ENCODE measurements at regions not wholly inside any gene's neighbourhood (a gene's known extent, or its start where the extent isn't known, plus 50 kb on each side); places are given as distances from the start of the nearest gene placed in this dataset.
A peak's percentile ranks its signal among the peaks of the same experiment; 100 is the strongest.

- no peak for ATAC-seq
- intact Hi-C loops (cut with DNase I) = no loop called here
- no peak for DNase-seq (ENCODE audit: low spot score)
These were observed 456.8 kb downstream of the MAFB start for GRCh38 chr20:40232273-40232672.

GRCh38 chr20:40230486-40230885 is 458.6 kb downstream of the MAFB start:
- no peak for ATAC-seq
- intact Hi-C loops (cut with DNase I) = no loop called here
- DNase-seq (ENCODE audit: low spot score) = no peak

DNA sequence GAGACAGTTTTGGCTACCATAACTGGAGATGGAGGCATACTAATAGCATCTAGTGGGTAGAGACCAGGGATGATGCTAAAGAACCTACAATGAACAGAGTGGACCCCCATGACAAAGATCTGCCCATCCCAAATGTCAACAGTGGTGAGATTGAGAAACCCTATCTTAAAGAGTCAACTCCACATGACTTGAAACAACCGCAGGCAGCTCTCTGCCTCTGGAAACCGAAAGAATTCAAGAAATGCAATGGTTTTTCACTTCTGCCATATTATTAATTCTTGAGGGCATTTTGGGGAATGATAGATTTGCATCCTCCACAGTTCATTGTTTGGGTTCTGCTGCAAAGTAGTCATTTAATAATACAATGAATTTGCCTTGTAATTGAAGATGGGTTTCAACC is 463.4 kb downstream of the MAFB start:
- no peak for DNase-seq (ENCODE audit: low spot score)
- intact Hi-C loops (cut with DNase I) = no loop called here
- ATAC-seq = no peak

DNA sequence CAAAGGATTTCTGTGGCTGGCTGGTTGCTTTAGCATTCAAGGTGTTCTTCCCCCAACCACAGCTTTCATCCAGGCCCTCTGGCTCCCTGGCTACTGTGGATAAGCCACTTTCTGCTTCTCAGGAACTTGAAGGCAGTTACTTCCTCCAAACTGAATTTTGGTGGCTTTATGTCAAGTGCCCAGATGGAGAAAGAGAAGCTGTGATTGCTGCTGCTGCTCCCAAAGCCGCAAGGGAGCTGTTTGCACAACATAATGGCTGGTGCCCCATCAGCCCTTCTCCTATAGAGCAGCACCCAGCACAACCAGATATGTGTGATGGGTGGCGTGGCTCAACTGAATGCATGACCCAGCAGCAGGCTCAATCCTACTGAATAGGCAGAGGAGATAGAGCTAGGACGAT is 465.2 kb downstream of the MAFB start:
- ATAC-seq (no peak), DNase-seq (ENCODE audit: low spot score) (no peak)
- intact Hi-C loops (cut with DNase I) = no loop called here

DNA sequence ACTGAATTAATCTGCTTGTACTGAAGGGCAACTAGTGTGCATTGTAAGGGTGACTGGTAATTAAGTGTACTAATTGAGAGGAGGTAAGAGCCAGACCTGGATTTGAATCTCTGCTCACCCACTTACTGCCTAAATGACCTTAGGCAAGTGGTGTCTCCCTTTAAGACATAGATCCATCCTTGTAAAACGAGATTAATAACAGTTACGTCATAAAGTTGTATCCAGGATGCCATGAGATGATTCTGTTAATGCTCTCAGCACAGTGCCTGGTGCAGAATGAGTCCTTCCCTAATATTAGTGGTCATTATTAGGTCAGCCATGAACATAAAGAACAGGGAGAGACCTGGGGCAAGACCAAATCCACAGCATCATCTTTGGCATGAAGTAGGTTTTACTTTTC is 470.1 kb downstream of the MAFB start:
- no peak for DNase-seq (ENCODE audit: low spot score)
- ATAC-seq = no peak
- intact Hi-C loops (cut with DNase I) = no loop called here

GRCh38 chr20:40218316-40218969 is 470.6 kb downstream of the MAFB start:
- ATAC-seq = peak; percentile 48

GRCh38 chr20:40207655-40208054 is 481.4 kb downstream of the MAFB start:
- peak; percentile 62 for ATAC-seq
- intact Hi-C loops (cut with DNase I) = no loop called here

More at GRCh38 chr20:40218316-40218969, 470.6 kb downstream of the MAFB start:
- no peak for DNase-seq (ENCODE audit: low spot score)
- intact Hi-C loops (cut with DNase I) = no loop called here

DNA sequence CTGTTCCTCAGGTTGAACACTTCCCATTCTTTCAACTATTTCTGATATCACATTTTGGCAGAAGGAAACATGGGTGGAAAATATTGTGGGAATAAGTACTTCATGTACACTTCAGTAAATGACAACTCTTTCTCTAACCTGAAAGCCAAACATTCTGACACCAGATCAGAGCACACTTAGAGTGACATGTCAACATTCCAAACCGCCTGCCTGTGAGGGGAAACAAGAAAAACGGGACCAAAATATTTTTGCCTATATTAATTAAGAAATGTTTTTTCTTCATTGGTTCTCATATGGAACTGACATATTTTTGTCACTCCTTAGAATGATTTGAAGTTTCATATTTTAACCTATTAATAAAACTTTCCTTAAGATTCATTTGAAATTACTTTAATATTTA is 483.1 kb downstream of the MAFB start:
- intact Hi-C loops (cut with DNase I) = no loop called here
- ATAC-seq = no peak
- DNase-seq (ENCODE audit: low spot score) = no peak

More at GRCh38 chr20:40207655-40208054, 481.4 kb downstream of the MAFB start:
- no peak for DNase-seq (ENCODE audit: low spot score)

DNA sequence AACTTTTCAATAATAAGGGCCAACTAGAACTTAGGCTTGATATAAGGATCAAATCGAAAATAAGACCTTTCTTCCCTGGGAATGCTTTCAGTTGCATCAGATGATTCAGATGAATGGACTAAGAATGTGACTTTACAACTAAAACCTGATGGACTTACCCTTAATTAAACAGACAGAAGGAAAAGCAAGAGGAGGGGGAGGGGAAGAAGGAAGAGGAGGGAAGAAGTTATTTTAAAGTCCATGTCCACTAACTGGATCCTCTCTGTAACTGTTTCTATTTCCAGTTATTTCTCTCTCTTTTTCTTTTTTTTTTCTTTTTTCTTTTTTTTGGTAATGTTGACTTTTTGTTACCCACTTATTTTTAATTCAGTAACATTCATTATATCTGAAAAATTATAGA is 486.0 kb downstream of the MAFB start:
- intact Hi-C loops (cut with DNase I) = no loop called here
- no peak for DNase-seq (ENCODE audit: low spot score)
- no peak for ATAC-seq

GRCh38 chr20:40197691-40198090 is 491.3 kb downstream of the MAFB start:
- intact Hi-C loops (cut with DNase I) = no loop called here
- DNase-seq (ENCODE audit: low spot score) (no peak), ATAC-seq (peak; percentile 97)

DNA sequence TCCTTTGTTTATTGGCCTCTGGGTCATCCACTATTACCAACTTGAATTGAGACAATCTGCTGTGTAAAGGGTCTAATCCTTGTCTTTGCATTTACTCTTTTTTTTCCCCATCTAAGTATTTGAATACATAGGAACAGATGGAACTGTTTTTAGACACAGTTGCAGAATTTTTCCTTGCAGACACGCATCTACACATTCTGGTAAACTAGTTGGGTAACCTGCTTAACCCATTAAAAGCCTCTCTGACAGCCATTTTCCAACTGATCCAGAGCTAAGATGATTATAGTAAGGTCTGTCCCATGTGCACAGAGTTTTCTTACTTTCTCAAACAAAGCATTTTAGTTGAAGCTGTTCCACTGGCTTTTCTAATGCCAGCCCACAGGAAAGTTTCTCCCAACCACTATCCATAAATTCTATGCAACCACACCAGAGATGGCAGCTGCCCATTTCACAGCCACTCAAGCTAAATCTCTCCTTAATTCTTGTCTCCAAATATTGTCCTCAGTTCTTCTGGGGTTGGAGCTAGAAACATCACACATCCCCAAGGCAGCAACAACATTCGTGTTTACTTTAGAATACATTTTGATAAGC is 492.1 kb downstream of the MAFB start:
- DNase-seq (ENCODE audit: low spot score) = no peak
- ATAC-seq = no peak
- intact Hi-C loops (cut with DNase I) = no loop called here

GRCh38 chr20:40195742-40196141 is 493.3 kb downstream of the MAFB start:
- DNase-seq (ENCODE audit: low spot score) = no peak
- intact Hi-C loops (cut with DNase I) = no loop called here
- no peak for ATAC-seq

GRCh38 chr20:40192529-40192928 is 496.5 kb downstream of the MAFB start:
- no peak for ATAC-seq
- intact Hi-C loops (cut with DNase I) = no loop called here
- DNase-seq (ENCODE audit: low spot score) = no peak

- no peak for DNase-seq (ENCODE audit: low spot score)
- intact Hi-C loops (cut with DNase I) = no loop called here
- ATAC-seq = peak; percentile 41
These were observed 497.0 kb downstream of the MAFB start for GRCh38 chr20:40192081-40192480.

DNA sequence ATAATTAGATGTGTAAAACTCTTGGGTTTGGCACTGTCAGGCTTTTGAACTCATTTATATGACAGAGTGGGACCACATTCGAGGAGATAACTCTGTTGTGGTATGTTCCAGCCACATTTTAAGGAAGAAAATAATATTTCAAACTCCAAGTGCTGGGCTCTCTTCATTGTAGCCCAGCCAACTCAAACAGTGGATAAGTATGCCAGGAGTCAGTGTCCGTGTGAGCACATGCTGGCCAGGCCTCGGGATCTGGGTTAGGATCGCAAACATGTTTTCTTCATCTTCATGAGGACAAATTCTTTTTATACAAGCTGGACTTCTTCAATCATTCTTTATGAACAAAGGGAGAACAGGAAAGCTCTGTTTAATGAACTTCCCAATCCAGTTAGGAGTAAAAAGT is 497.5 kb downstream of the MAFB start:
- ATAC-seq (peak; percentile 91), DNase-seq (ENCODE audit: low spot score) (peak; percentile 62)
- intact Hi-C loops (cut with DNase I) = no loop called here

GRCh38 chr20:40189621-40190020 is 499.4 kb downstream of the MAFB start:
- intact Hi-C loops (cut with DNase I) = no loop called here
- ATAC-seq = no peak
- no peak for DNase-seq (ENCODE audit: low spot score)

GRCh38 chr20:40188319-40188718 is 500.7 kb downstream of the MAFB start:
- intact Hi-C loops (cut with DNase I) = no loop called here
- ATAC-seq (no peak), DNase-seq (ENCODE audit: low spot score) (no peak)

DNA sequence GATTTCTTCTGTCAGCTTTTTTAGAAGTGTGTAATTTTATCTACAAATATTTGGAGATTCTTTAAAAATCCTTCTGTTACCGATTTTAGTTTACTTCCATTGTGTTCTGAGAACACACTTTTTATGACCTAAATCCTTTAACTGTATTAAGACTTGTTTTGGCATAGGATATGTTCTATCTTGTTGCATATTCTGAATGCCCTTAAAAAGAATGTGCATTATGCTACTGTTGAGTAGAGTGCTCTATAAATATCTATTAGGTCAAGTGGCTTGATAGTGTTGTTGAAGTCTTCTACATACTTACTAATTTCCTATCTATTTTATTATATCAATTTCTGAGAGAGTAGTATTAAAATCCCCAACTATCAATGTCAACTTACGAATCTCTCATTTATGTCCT is 502.2 kb downstream of the MAFB start:
- ATAC-seq (no peak), DNase-seq (ENCODE audit: low spot score) (no peak)
- intact Hi-C loops (cut with DNase I) = no loop called here

- intact Hi-C loops (cut with DNase I) = no loop called here
- DNase-seq (ENCODE audit: low spot score) = no peak
- ATAC-seq = no peak
These were observed 507.4 kb downstream of the MAFB start for GRCh38 chr20:40181676-40182075.

- intact Hi-C loops (cut with DNase I) = no loop called here
- ATAC-seq = no peak
- no peak for DNase-seq (ENCODE audit: low spot score)
These were observed 512.8 kb downstream of the MAFB start for GRCh38 chr20:40176098-40176841.

Data from sciatic nerve (tissue), 2 donors.